ENCODE measurements at regions not wholly inside any gene's neighbourhood (a gene's known extent, or its start where the extent isn't known, plus 50 kb on each side); places are given as distances from the start of the nearest gene placed in this dataset.
"Not testable (repeated sequence)": the region's sequence is repeated elsewhere in the genome, so short reads cannot be mapped to it uniquely, and the experiment has no call there.

DNA sequence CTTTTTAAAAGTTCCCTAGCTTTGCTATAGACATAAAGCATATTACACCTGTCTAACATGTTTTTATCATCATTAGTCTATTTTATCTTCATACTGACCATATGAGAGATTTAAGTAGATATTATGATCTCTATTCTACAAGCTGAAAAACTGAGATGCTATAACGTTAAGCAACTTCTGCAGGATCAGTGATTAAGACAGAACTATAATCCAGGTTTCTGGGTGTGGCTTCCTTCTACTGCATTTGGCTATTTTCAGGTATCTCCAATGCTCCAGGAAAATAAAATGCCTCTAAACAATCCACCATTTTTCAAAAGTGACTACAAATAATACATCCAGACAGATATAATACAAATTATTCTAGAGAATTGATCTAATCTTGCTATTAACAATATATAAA is 53.4 kb downstream of the RGS2 start:
- DNase-seq: no peak

DNA sequence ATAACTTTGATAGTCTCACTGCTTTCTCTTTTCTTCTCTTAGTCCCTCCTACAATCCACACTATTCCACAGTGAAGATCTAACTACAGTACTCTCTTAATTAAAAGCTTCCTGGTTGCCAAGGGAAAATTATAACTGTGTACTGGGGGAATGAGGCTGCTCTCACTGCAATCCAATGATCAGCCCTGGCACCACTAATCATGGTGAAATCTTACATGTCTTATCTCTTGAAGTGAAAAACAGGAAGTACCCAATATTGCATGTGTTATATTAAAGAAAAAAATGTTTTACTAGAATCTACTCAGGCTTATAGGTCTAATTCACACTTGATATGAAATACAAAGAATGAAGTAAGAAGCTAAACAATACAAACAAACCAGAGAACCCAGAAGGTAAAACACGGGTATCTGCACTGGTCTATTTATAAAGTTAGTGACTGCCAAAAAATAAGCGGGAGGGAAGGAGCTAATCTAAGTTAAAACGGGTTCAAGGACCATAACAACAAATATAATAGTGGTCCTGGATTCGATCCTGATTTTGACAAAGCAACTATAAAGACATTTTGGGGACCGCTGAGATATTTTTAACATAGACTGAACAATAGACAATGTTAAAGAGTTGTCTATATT is 57.5 kb downstream of the RGS2 start:
- no peak for DNase-seq

- no peak for DNase-seq
Measured at GRCh38 chr1:192867180-192867579, 58.3 kb downstream of the RGS2 start.

DNA sequence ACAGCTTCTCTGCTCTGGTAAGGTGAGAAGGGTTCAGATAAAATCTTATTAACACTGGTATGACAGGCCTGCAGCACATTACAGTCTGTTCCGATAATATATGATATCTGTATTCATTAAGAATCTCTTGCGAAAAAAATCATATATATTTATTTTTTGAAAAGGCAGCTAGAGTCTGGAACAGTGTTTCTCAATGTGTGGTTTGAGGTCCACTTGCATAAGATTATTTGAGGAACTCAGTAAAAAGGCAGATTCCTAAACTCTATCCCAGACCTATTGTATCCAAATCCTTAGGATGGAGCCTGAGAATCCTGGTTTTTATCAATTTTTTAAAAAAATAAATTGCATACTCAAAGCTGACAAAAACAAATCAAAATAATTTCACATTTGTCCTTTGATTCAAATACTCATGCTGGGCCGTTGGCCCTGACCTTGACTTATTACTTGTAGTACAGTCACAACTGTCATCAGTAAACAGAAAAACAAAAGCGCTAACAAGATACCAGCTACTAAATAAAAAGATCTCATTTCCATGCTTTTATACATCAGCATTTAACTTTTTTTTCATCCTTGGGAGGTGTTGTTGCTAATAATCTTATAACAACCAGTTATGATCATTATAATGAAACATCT is 60.6 kb downstream of the RGS2 start:
- DNase-seq: no peak

- no peak for DNase-seq
Measured at GRCh38 chr1:192872010-192872409, 63.2 kb downstream of the RGS2 start.

- DNase-seq: no peak
Measured at GRCh38 chr1:192873836-192874235, 65.0 kb downstream of the RGS2 start.

GRCh38 chr1:192876633-192877032 is 67.8 kb downstream of the RGS2 start:
- DNase-seq: no peak

- no peak for DNase-seq
Measured at GRCh38 chr1:192877283-192877886, 68.5 kb downstream of the RGS2 start.

- DNase-seq: no peak
Measured at GRCh38 chr1:192878249-192878648, 69.4 kb downstream of the RGS2 start.

- DNase-seq: no peak
Measured at GRCh38 chr1:192879406-192879805, 70.6 kb downstream of the RGS2 start.

GRCh38 chr1:192880231-192880630 is 71.4 kb downstream of the RGS2 start:
- no peak for DNase-seq

DNA sequence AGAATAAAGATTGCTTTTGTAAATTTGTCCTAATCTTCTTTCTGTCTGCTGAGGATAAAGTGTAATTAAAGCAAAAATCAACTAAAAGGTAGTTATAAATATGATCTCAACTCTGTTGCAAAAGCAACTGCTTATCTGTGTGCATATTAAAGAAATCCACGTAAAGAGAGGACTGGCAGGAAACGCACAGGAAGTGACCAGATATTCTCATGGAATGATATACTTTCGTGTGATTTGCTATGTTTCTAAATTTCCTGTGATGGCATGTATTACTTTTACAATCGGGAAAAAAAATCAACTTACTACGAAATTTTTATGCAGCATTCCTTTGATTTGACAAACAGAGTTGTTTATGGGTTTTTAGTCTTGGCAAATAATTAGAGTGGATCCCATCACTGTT is 75.4 kb downstream of the RGS2 start:
- no peak for DNase-seq

DNA sequence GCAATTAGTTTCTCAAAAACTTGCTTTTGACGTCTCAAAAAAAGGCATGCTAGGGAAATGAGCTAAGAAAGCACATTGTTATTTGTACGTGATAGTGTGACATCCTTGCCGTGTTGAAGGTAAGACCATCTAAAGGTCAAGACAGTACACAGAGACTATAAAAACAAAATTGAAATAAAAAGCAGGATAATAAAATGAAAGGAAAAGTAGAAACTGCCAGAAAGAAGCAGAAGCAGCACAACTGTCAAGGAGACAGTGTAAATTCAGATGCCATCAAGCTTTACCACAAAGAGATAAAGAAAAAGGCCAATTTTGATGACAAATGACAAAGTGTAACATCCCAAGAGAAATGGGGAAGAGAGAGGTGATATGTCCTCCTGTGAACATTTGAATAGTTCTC is 76.5 kb downstream of the RGS2 start:
- DNase-seq: not testable (repeated sequence)

- DNase-seq: no peak
Measured at GRCh38 chr1:192887426-192887825, 78.6 kb downstream of the RGS2 start.

- no peak for DNase-seq
Measured at GRCh38 chr1:192888574-192888973, 79.7 kb downstream of the RGS2 start.

GRCh38 chr1:192889082-192889481 is 80.2 kb downstream of the RGS2 start:
- DNase-seq: no peak

DNA sequence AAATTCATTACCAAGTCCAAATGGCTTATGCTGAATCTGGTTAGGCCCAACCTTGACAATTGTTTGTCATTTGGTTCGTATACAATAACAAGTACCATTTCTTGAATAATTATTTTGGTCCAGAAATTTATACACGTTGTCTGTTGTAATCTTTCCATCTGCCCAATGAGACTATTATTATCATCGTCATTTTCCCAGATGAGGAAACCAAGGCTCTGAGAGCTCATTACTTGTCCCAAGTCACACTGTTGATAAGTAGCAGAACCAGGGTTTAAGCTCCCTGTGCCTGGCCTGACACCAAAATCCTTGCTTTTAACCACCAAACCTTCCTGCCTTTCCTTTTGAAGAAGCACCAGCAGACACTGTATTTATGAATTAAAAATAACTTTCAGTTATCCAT is 81.3 kb downstream of the RGS2 start:
- no peak for DNase-seq

DNA sequence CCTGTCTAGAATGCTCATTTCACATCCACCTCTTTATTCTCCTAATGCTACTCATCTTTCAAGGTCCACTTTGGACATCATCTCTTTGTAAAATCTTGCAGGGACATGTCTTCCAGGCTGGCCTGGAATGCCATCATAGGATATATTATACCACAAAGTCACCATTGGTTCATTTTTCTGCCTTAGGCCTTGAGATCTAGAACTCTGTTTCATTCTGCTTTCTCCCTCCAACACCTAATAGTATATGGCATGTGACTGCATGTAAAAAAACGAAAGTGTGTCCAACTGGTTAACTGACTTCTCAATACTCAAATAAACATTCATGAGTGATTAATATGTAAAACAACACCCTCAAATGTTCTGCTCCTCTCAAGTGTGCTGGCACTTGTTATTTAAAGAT is 84.1 kb downstream of the RGS2 start:
- DNase-seq: no peak

DNA sequence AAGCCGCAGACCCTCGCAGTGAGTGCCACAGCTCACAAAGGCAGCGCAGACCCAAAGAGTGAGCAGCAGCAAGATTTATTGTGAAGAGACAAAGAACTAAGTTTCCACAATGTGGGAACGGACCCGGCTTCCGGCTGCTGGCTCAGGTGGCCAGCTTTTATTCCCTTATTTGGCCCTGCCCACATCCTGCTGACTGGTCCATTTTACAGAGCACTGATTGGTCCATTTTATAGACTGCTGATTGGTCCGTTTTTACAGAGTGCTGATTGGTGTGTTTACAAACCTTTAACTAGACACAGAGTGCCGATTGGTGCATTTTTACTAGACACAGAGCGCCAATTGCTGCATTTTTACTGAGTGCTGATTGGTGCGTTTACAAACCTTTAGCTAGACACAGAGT is 86.6 kb downstream of the RGS2 start:
- not testable (repeated sequence) for DNase-seq

GRCh38 chr1:192896376-192896775 is 87.5 kb downstream of the RGS2 start:
- no peak for DNase-seq

- DNase-seq: no peak
Measured at GRCh38 chr1:192901500-192901899, 92.7 kb downstream of the RGS2 start.

DNA sequence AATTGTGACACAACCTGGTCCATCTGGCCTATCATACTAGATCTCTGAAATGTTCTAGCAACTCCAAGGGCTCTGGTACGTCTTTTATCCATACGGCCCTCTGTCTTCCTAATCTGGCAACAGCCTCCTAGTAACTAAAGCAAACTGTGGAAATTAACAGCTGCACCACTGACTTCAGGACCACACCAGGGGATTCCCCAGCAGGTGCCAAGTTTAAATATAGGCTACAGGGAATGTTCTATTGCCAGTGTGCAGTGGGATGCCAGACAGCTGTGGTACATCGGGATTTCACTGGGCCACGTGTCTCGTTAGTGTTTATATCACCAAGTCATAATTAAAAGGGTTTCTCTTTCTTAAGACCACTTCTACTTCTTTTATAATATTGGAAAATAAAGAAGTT is 94.3 kb downstream of the RGS2 start:
- DNase-seq: no peak

DNA sequence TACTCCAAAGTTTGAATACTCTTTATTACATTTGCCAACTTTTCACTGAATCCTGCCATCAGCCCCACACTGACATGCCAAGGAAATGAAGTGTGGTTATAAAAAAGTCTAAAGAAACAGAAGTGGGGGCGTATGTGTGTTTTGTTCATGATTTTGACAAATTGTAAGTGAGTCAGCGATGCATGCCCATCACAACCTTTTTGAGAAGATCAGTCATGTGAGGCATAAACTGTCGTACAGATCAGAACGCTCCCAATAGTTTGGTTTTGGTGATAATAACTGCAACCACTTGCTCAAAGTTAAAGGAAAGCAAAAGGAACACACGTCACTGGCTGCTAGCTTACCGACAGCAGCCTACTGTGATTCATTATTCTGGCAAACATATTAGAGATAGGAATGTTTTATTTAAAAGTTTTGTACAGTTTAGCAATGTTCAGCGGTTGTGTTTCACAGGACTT is 95.6 kb downstream of the RGS2 start:
- DNase-seq: no peak

DNA sequence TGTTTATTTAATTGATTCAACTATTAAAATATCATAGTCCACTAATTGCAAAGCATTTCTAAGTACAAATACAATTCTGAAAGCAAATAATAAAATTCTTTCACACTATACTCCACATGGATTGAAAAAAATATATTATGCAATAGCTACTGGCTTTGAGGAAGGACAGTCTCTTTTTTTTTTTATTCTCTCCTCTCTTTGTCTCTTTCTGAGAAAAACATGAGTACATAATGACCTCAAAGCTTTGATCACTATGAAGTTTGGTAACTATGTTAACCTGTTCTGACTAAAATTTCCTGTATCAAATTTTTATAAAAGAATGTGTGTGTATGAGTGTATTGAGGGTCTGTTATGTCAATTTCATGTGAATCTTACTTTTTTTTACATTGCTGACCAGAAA is 96.2 kb downstream of the RGS2 start:
- DNase-seq: no peak

GRCh38 chr1:192906334-192906733 is 97.5 kb downstream of the RGS2 start:
- DNase-seq: no peak

All from hippocampal formation (tissue), 2 donors.